HepG2 (cell line): ENCODE measurements at regions not wholly inside any gene's neighbourhood (a gene's known extent, or its start where the extent isn't known, plus 50 kb on each side); places are given as distances from the start of the nearest gene placed in this dataset.
A peak's percentile ranks its signal among the peaks of the same experiment; 100 is the strongest.

Experiments used
- CHD4 ChIP-seq: fragments of 200-600 bp; sonication (generic); IDR thresholded peaks from 2 replicates; pipeline ENCODE4 v1.7.0; 2017; ENCODE audit warnings: mild to moderate bottlenecking, low read length, borderline replicate concordance
- DR1 ChIP-seq: sonication (generic); formaldehyde crosslinking; IDR thresholded peaks from 2 replicates; pipeline ENCODE4 v1.8.0; 2021; ENCODE audit warnings: mild to moderate bottlenecking, missing genetic modification reagents, inconsistent platforms
- ETV6 ChIP-seq: sonication (generic); formaldehyde crosslinking; conservative IDR thresholded peaks from 2 replicates; pipeline ENCODE4 v1.4.0; 2020; ENCODE audit warnings: missing genetic modification reagents
- LBX2 ChIP-seq: sonication (generic); formaldehyde crosslinking; IDR thresholded peaks from 2 replicates; pipeline ENCODE4 v1.5.0; 2020; ENCODE audit warnings: missing genetic modification reagents, mild to moderate bottlenecking, borderline replicate concordance
- MED13 ChIP-seq: sonication (generic); formaldehyde crosslinking; IDR thresholded peaks from 2 replicates; pipeline ENCODE4 v1.5.0; 2020; ENCODE audit warnings: missing genetic modification reagents
- NR2F2 ChIP-seq: IDR thresholded peaks from 2 replicates; pipeline ENCODE4 v1.6.1; 2012; ENCODE audit warnings: low read depth, inconsistent platforms, borderline replicate concordance
- SCMH1 ChIP-seq: sonication (generic); formaldehyde crosslinking; IDR thresholded peaks from 2 replicates; pipeline ENCODE4 v1.9.0; 2021; ENCODE audit warnings: missing genetic modification reagents, mild to moderate bottlenecking, borderline replicate concordance
- SMAD1 ChIP-seq: sonication (generic); formaldehyde crosslinking; IDR thresholded peaks from 2 replicates; pipeline ENCODE4 v1.4.0; 2020; ENCODE audit warnings: missing genetic modification reagents, low read depth, mild to moderate bottlenecking, borderline replicate concordance
- ZBTB21 ChIP-seq: sonication (generic); formaldehyde crosslinking; IDR thresholded peaks from 2 replicates; pipeline ENCODE4 v1.4.0; 2020; ENCODE audit warnings: missing genetic modification reagents
- ZNF331 ChIP-seq: sonication (generic); formaldehyde crosslinking; IDR thresholded peaks from 2 replicates; pipeline ENCODE4 v1.4.0; 2020; ENCODE audit warnings: missing genetic modification reagents
- ZNF362 ChIP-seq: sonication (generic); formaldehyde crosslinking; IDR thresholded peaks from 2 replicates; pipeline ENCODE4 v1.4.0; 2020; ENCODE audit warnings: missing genetic modification reagents, mild to moderate bottlenecking, borderline replicate concordance
- ZNF598 ChIP-seq: sonication (generic); formaldehyde crosslinking; IDR thresholded peaks from 2 replicates; pipeline ENCODE4 v1.5.1; 2020; ENCODE audit warnings: mild to moderate bottlenecking, missing genetic modification reagents, borderline replicate concordance
- ZNF768 ChIP-seq: sonication (generic); formaldehyde crosslinking; IDR thresholded peaks from 2 replicates; pipeline ENCODE4 v1.4.0; 2020; ENCODE audit warnings: missing genetic modification reagents
- ZNF790 ChIP-seq: sonication (generic); formaldehyde crosslinking; IDR thresholded peaks from 2 replicates; pipeline ENCODE4 v1.8.0; 2022; ENCODE audit warnings: missing genetic modification reagents, mild to moderate bottlenecking, borderline replicate concordance
- TF ChIP-seq, protein P1 (sequence below): sonication (generic); formaldehyde crosslinking; IDR thresholded peaks from 2 replicates; pipeline ENCODE4 v1.8.1; 2023; ENCODE audit warnings: mild to moderate bottlenecking, inconsistent platforms, moderate library complexity, missing genetic modification reagents, borderline replicate concordance
- TF ChIP-seq, protein P2 (sequence below): sonication (generic); formaldehyde crosslinking; IDR thresholded peaks from 2 replicates; pipeline ENCODE4 v1.4.0; 2020; ENCODE audit warnings: missing genetic modification reagents

DNA sequence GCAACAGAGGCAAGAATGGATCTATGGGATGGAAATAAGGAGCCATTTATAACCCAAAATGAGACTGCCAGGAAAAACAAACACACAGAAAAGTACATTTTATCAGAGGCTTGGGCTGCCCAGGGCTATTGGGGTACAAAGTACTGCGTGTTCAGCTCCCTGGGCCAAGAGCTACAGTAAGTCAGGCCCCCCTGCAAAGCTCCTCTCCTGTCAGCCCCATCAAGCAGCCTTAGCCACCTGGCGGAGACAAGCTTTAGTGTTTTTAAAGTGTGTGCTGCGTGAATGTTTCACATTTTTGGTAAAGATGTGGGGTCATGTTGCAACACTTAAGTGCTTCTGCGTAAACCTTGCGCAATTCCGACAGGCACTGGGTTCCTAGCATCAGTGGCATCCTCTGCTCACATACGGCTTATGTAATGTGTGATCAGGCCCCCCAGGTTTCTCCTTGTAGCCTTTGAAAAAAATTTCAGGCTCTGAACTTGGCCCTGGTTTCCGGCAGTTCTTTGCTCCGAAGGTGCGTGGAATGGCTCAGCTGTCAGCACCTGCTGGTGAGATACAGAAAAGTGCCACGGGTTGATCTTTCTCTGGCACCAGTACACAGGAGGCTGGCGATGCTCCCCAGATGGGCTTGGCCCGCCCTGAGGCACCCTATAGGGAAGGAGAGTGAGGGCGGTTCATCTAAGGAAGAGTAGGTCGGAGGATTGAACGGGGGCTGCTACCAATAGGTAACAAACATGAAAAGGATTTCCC is 198.7 kb upstream of the EEA1 start (continued):
- TF ChIP-seq SMAD1 (0 out of 2 replicates have a peak, but pooled peaks have one; percentile 54), SCMH1 (CRISPR knock-in tag) (no peak), ZNF768 (no peak), DR1 (peak; percentile 74; the same call in 1 of the 2 replicates), NR2F2 (peak; percentile 83), ETV6 (CRISPR knock-in tag) (peak; percentile 55; the same call in 1 of the 2 replicates), MED13 (CRISPR knock-in tag) (peak; percentile 95), ZNF790 (0 out of 2 replicates have a peak, but pooled peaks have one; percentile 64), ZNF598 (CRISPR knock-in tag) (peak; percentile 84; the same call in 1 of the 2 replicates), CHD4 (0 out of 2 replicates have a peak, but pooled peaks have one; percentile 66), LBX2 (CRISPR knock-in tag) (no peak), ZNF331 (CRISPR knock-in tag) (peak; percentile 99), ZBTB21 (CRISPR knock-in tag) (peak; percentile 59; the same call in 1 of the 2 replicates), ZNF362 (CRISPR knock-in tag) (peak; percentile 98)
- TF ChIP-seq, protein P1, sequence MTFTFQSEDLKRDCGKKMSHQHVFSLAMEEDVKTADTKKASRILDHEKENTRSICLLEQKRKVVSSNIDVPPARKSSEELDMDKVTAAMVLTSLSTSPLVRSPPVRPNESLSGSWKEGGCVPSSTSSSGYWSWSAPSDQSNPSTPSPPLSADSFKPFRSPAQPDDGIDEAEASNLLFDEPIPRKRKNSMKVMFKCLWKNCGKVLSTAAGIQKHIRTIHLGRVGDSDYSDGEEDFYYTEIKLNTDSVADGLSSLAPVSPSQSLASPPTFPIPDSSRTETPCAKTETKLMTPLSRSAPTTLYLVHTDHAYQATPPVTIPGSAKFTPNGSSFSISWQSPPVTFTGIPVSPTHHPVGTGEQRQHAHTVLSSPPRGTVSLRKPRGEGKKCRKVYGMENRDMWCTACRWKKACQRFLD (CRISPR knock-in tag): no peak; the same call in 1 of the 2 replicates
- TF ChIP-seq, protein P2, sequence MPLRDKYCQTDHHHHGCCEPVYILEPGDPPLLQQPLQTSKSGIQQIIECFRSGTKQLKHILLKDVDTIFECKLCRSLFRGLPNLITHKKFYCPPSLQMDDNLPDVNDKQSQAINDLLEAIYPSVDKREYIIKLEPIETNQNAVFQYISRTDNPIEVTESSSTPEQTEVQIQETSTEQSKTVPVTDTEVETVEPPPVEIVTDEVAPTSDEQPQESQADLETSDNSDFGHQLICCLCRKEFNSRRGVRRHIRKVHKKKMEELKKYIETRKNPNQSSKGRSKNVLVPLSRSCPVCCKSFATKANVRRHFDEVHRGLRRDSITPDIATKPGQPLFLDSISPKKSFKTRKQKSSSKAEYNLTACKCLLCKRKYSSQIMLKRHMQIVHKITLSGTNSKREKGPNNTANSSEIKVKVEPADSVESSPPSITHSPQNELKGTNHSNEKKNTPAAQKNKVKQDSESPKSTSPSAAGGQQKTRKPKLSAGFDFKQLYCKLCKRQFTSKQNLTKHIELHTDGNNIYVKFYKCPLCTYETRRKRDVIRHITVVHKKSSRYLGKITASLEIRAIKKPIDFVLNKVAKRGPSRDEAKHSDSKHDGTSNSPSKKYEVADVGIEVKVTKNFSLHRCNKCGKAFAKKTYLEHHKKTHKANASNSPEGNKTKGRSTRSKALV (CRISPR knock-in tag): peak; percentile 82
